ENCODE measurements at regions not wholly inside any gene's neighbourhood (a gene's known extent, or its start where the extent isn't known, plus 50 kb on each side); places are given as distances from the start of the nearest gene placed in this dataset.

GRCh38 chr3:5057272-5057671, 64.8 kb upstream of the ARL8B start:
- H3K9ac ChIP-seq = no peak overlapping the region
- no peak overlapping the region for H3K27ac ChIP-seq
- H3K4me1 ChIP-seq = no peaks in the 10 kb centered on the region
- no peaks in the 10 kb centered on the region for H3K27me3 ChIP-seq (ENCODE audit: control insufficient read depth, insufficient read depth, low read length)
- H3K36me3 ChIP-seq (ENCODE audit: control insufficient read depth, insufficient read depth, low read length) = no peaks in the 10 kb centered on the region
- no peak overlapping the region for H3K4me3 ChIP-seq (ENCODE audit: low read depth, low read length)
- no peaks in the 10 kb centered on the region for H3K9me3 ChIP-seq (ENCODE audit: control insufficient read depth, low read length)
- TF ChIP-seq CTCF (IDR thresholded peaks at IDR 0.05) = no peak
- no peak overlapping the region for H2AFZ ChIP-seq
- no peak overlapping the region for H3K4me2 ChIP-seq (ENCODE audit: low read length)
- no peaks in the 10 kb centered on the region for H3K79me2 ChIP-seq

GRCh38 chr3:5057857-5058324, 64.2 kb upstream of the ARL8B start:
- no peak overlapping the region for H2AFZ ChIP-seq
- no peak overlapping the region for H3K4me2 ChIP-seq (ENCODE audit: low read length)
- no peaks in the 10 kb centered on the region for H3K79me2 ChIP-seq
- no peaks in the 10 kb centered on the region for H3K4me1 ChIP-seq
- H3K9ac ChIP-seq = no peak overlapping the region
- no peaks in the 10 kb centered on the region for H3K9me3 ChIP-seq (ENCODE audit: control insufficient read depth, low read length)
- H3K36me3 ChIP-seq (ENCODE audit: control insufficient read depth, insufficient read depth, low read length) = no peaks in the 10 kb centered on the region
- H3K27me3 ChIP-seq (ENCODE audit: control insufficient read depth, insufficient read depth, low read length) = no peaks in the 10 kb centered on the region
- peak; percentile 86 for TF ChIP-seq CTCF (IDR thresholded peaks at IDR 0.05)
- H3K4me3 ChIP-seq (ENCODE audit: low read depth, low read length) = no peak overlapping the region
- no peak overlapping the region for H3K27ac ChIP-seq

GRCh38 chr3:5058471-5058951, 63.6 kb upstream of the ARL8B start:
- Histone ChIP-seq H2AFZ (peak overlapping the region; percentile 43), H3K27me3 (ENCODE audit: control insufficient read depth, insufficient read depth, low read length) (no peaks in the 10 kb centered on the region), H3K79me2 (no peaks in the 10 kb centered on the region), H3K36me3 (ENCODE audit: control insufficient read depth, insufficient read depth, low read length) (no peaks in the 10 kb centered on the region), H3K9me3 (ENCODE audit: control insufficient read depth, low read length) (no peaks in the 10 kb centered on the region), H3K4me1 (no peaks in the 10 kb centered on the region), H3K9ac (no peak overlapping the region), H3K4me2 (ENCODE audit: low read length) (no peak overlapping the region), H3K4me3 (ENCODE audit: low read depth, low read length) (no peak overlapping the region), H3K27ac (no peak overlapping the region)
- TF ChIP-seq CTCF (IDR thresholded peaks at IDR 0.05) = no peak

GRCh38 chr3:5059782-5060181, 62.3 kb upstream of the ARL8B start:
- no peak for TF ChIP-seq CTCF (IDR thresholded peaks at IDR 0.05)
- Histone ChIP-seq H3K9me3 (ENCODE audit: control insufficient read depth, low read length) (no peaks in the 10 kb centered on the region), H3K4me1 (no peaks in the 10 kb centered on the region), H3K79me2 (no peaks in the 10 kb centered on the region), H3K4me2 (ENCODE audit: low read length) (no peak overlapping the region), H2AFZ (no peak overlapping the region), H3K27me3 (ENCODE audit: control insufficient read depth, insufficient read depth, low read length) (no peaks in the 10 kb centered on the region), H3K4me3 (ENCODE audit: low read depth, low read length) (no peak overlapping the region), H3K27ac (no peak overlapping the region), H3K9ac (no peak overlapping the region), H3K36me3 (ENCODE audit: control insufficient read depth, insufficient read depth, low read length) (no peaks in the 10 kb centered on the region)

- no peak overlapping the region for H3K4me3 ChIP-seq (ENCODE audit: low read depth, low read length)
- H3K79me2 ChIP-seq = no peaks in the 10 kb centered on the region
- TF ChIP-seq CTCF (IDR thresholded peaks at IDR 0.05) = no peak
- H3K27me3 ChIP-seq (ENCODE audit: control insufficient read depth, insufficient read depth, low read length) = no peaks in the 10 kb centered on the region
- no peak overlapping the region for H3K27ac ChIP-seq
- no peaks in the 10 kb centered on the region for H3K9me3 ChIP-seq (ENCODE audit: control insufficient read depth, low read length)
- H3K9ac ChIP-seq = no peak overlapping the region
- H3K4me1 ChIP-seq = no peaks in the 10 kb centered on the region
- no peaks in the 10 kb centered on the region for H3K36me3 ChIP-seq (ENCODE audit: control insufficient read depth, insufficient read depth, low read length)
- no peak overlapping the region for H2AFZ ChIP-seq
- H3K4me2 ChIP-seq (ENCODE audit: low read length) = no peak overlapping the region
These were observed 60.9 kb upstream of the ARL8B start for GRCh38 chr3:5061218-5061569.
